SK-N-SH (cell line): ENCODE measurements at regions not wholly inside any gene's neighbourhood (a gene's known extent, or its start where the extent isn't known, plus 50 kb on each side); places are given as distances from the start of the nearest gene placed in this dataset.

Experiments used
- CTCF ChIA-PET: fragments of 300-600, 350-600 bp; formaldehyde crosslinking; extraction: SDS; loops from one replicate; lab custom pipeline; 2021; lab: Yijun Ruan, JAX
- POLR2A ChIA-PET: fragments of 350-600 bp; sonication (Branson Sonifier 250); formaldehyde crosslinking; extraction: SDS; loops from one replicate; lab custom pipeline; 2020; ENCODE audit warnings: antibody characterized with exemption, inconsistent platforms; lab: Yijun Ruan, JAX
- DNase-seq: peaks from one replicate; pipeline ENCODE4 v3.0.0; 2012
- H2AFZ ChIP-seq: fragments of 200-600 bp; sonication (generic); 2 replicates; pipeline ENCODE4 v1.8.1; 2016; ENCODE audit warnings: antibody characterized with exemption, mild to moderate bottlenecking, low read depth
- H3F3A ChIP-seq: fragments of 200-600 bp; sonication (generic); replicated peaks from 2 replicates; pipeline ENCODE3; 2016; ENCODE audit warnings: antibody characterized with exemption, mild to moderate bottlenecking; ENCODE audit not compliant: insufficient read depth
- H3K27ac ChIP-seq, 2 experiments: fragments of 200-500 bp in 1 of 2; fragments of 200-600 bp in 1 of 2; sonication (Bioruptor generic) in 1 of 2; sonication (generic), shearing (Covaris generic) in 1 of 2; 2 replicates each; pipeline versions ENCODE4 v1.5.1 to v1.6.1; 2014 to 2016; ENCODE audit warnings: low read depth in 2 of 2, inconsistent platforms in 1 of 2, low read length in 1 of 2, mild to moderate bottlenecking in 1 of 2, mixed read lengths in 1 of 2
- H3K27me3 ChIP-seq: fragments of 200-600 bp; sonication (generic), shearing (Covaris generic); 2 replicates; pipeline ENCODE4 v1.6.1; 2016; ENCODE audit warnings: mixed run types; ENCODE audit not compliant: insufficient read depth
- H3K36me3 ChIP-seq, 2 experiments: fragments of 200-500 bp in 1 of 2; fragments of 200-600 bp in 1 of 2; sonication (Bioruptor generic) in 1 of 2; sonication (generic) in 1 of 2; replicated peaks in 1 of 2; 2 replicates each; pipeline versions ENCODE3 to v1.5.1; 2014 to 2016; ENCODE audit warnings: low read length in 1 of 2, mild to moderate bottlenecking in 1 of 2; ENCODE audit not compliant: insufficient read depth in 2 of 2, control insufficient read depth in 1 of 2
- H3K4me1 ChIP-seq, 2 experiments: fragments of 200-500 bp in 1 of 2; fragments of 200-600 bp in 1 of 2; sonication (Bioruptor generic) in 1 of 2; sonication (generic), shearing (Covaris generic) in 1 of 2; 2 replicates each; pipeline versions ENCODE4 v1.5.1 to v1.6.1; 2014 to 2016; ENCODE audit warnings: low read depth in 1 of 2, low read length in 1 of 2, mixed run types in 1 of 2; ENCODE audit not compliant: insufficient read depth in 2 of 2, control insufficient read depth in 1 of 2
- H3K4me2 ChIP-seq: fragments of 200-600 bp; sonication (generic), shearing (Covaris generic); 2 replicates; pipeline ENCODE4 v1.6.1; 2017; ENCODE audit warnings: mixed run types
- H3K4me3 ChIP-seq, 2 experiments: fragments of 200-500 bp in 1 of 2; fragments of 200-600 bp in 1 of 2; sonication (Bioruptor generic) in 1 of 2; sonication (generic), shearing (Covaris generic) in 1 of 2; 2 replicates each; pipeline versions ENCODE4 v1.5.1 to v1.8.1; 2014 to 2016; ENCODE audit warnings: low read depth in 2 of 2, inconsistent platforms in 1 of 2, low read length in 1 of 2, mild to moderate bottlenecking in 1 of 2, mixed read lengths in 1 of 2, moderate library complexity in 1 of 2
- H3K79me2 ChIP-seq: fragments of 200-600 bp; sonication (generic); 2 replicates; pipeline ENCODE4 v1.8.1; 2017; ENCODE audit warnings: mild to moderate bottlenecking; ENCODE audit not compliant: insufficient read depth
- H3K9ac ChIP-seq: fragments of 200-600 bp; sonication (generic); 2 replicates; pipeline ENCODE4 v1.6.1; 2017; ENCODE audit warnings: mixed run types
- H3K9me2 ChIP-seq: fragments of 200-600 bp; sonication (generic); 2 replicates; pipeline ENCODE4 v1.6.1; 2017; ENCODE audit warnings: mixed run types
- H3K9me3 ChIP-seq: fragments of 200-600 bp; sonication (generic); 2 replicates; pipeline ENCODE4 v1.6.1; 2017; ENCODE audit warnings: mixed run types, mild to moderate bottlenecking, moderate library complexity
- H4K20me1 ChIP-seq: fragments of 200-600 bp; sonication (generic); 2 replicates; pipeline ENCODE4 v1.6.1; 2017; ENCODE audit warnings: mild to moderate bottlenecking, mixed run types; ENCODE audit not compliant: insufficient read depth
- CHD2 ChIP-seq: fragments of 150-350 bp; IDR thresholded peaks from 2 replicates; pipeline ENCODE4 v1.6.1; 2018; ENCODE audit warnings: low read length; ENCODE audit not compliant: partially characterized antibody
- EP300 ChIP-seq, 2 experiments: IDR thresholded peaks; 2 replicates each; pipeline versions ENCODE4 v1.4.0 to v1.6.1; 2012; ENCODE audit warnings: borderline replicate concordance in 1 of 2, low read depth in 1 of 2, low read length in 1 of 2
- EZH2phosphoT487 ChIP-seq: fragments of 200-600 bp; sonication (generic); IDR thresholded peaks from 2 replicates; pipeline ENCODE4 v1.6.1; 2017; ENCODE audit warnings: low read depth, mixed run types, mild to moderate bottlenecking, antibody characterized with exemption, moderate library complexity, borderline replicate concordance
- FOXM1 ChIP-seq: IDR thresholded peaks from 2 replicates; pipeline ENCODE4 v1.4.0; 2012; ENCODE audit warnings: low read depth, mild to moderate bottlenecking
- GABPA ChIP-seq: IDR thresholded peaks from 2 replicates; pipeline ENCODE4 v1.4.0; 2012; ENCODE audit warnings: low read depth, mild to moderate bottlenecking
- GATA2 ChIP-seq: sonication (generic); formaldehyde crosslinking; IDR thresholded peaks from 2 replicates; pipeline ENCODE4 v1.5.0; 2020; ENCODE audit warnings: mild to moderate bottlenecking, missing genetic modification reagents
- JUND ChIP-seq: IDR thresholded peaks from 2 replicates; pipeline ENCODE4 v1.4.0; 2012
- MXI1 ChIP-seq: IDR thresholded peaks from 2 replicates; pipeline ENCODE4 v1.6.1; 2012; ENCODE audit warnings: mild to moderate bottlenecking, low read depth, low read length, improper control_type of control experiment
- NFIC ChIP-seq: IDR thresholded peaks from 2 replicates; pipeline ENCODE4 v1.4.0; 2012; ENCODE audit warnings: borderline replicate concordance
- NRF1 ChIP-seq: IDR thresholded peaks from 2 replicates; pipeline ENCODE4 v1.6.1; 2012; ENCODE audit warnings: low read depth, mild to moderate bottlenecking, low read length
- POLR2AphosphoS5 ChIP-seq: IDR thresholded peaks from 2 replicates; pipeline ENCODE4 v1.6.1; 2012; ENCODE audit warnings: low read depth, low read length
- RAD21 ChIP-seq: IDR thresholded peaks from 2 replicates; pipeline ENCODE4 v1.6.1; 2012; ENCODE audit warnings: mild to moderate bottlenecking, low read length
- RFX5 ChIP-seq: IDR thresholded peaks from 2 replicates; pipeline ENCODE4 v1.6.1; 2012; ENCODE audit warnings: mild to moderate bottlenecking, improper control_type of control experiment, low read length
- TAF1 ChIP-seq: IDR thresholded peaks from 2 replicates; pipeline ENCODE4 v1.6.1; 2012; ENCODE audit warnings: low read depth, mild to moderate bottlenecking, low read length, moderate library complexity, borderline replicate concordance
- TCF12 ChIP-seq: IDR thresholded peaks from 2 replicates; pipeline ENCODE4 v1.4.0; 2012
- YY1 ChIP-seq: IDR thresholded peaks from 2 replicates; pipeline ENCODE4 v1.4.0; 2012; ENCODE audit warnings: low read depth, mild to moderate bottlenecking
- WGBS: methylation state at CpG from one replicate; pipeline ENCODE4 v1.1.6; 2017; ENCODE audit warnings: low lambda C conversion rate; 5-methylcytosine and 5-hydroxymethylcytosine counted together
- TF ChIP-seq, protein P1 (sequence below): IDR thresholded peaks from 2 replicates; pipeline ENCODE4 v1.4.0; 2012; ENCODE audit warnings: low read depth, borderline replicate concordance
- TF ChIP-seq, protein P2 (sequence below): fragments of 150-350 bp; IDR thresholded peaks from 2 replicates; pipeline ENCODE4 v1.6.1; 2017; ENCODE audit warnings: antibody characterized with exemption, low read length, low read depth, borderline replicate concordance
- TF ChIP-seq, protein P3 (sequence below): IDR thresholded peaks from 2 replicates; pipeline ENCODE4; 2012
- TF ChIP-seq, protein P4 (sequence below): IDR thresholded peaks from 2 replicates; pipeline ENCODE4 v1.4.0; 2012; ENCODE audit warnings: low read depth, borderline replicate concordance
- TF ChIP-seq, protein P5 (sequence below): IDR thresholded peaks from 2 replicates; pipeline ENCODE4 v1.4.0; 2012; ENCODE audit warnings: low read depth
- TF ChIP-seq, protein P6 (sequence below): fragments of 200-600 bp; sonication (generic); IDR thresholded peaks from 2 replicates; pipeline ENCODE4 v1.6.1; 2017; ENCODE audit warnings: antibody characterized with exemption, mild to moderate bottlenecking, moderate library complexity

DNA sequence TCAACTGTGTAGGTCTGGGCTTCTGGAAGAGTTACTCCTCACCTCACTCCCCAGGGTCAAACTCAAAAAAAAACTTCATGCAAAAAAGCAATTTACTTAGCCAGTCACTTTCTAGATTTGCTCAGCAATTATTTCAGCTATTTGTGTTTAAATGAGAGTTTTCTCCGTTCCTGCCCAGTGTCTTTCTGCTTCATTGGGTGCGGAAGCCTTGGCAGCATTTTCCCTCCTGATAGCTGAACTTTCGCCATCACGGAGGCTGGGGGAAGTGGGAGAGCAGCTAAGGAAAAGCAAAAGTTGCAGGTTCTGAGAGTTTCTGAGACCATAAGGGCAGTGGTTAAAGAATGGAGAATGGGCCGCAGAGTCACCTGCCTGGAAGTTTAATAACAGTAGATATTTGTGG, 287.1 kb upstream of the DYNLRB2 start:
- no peak for DNase-seq
- Histone ChIP-seq H3K9me3 (no peaks in the 10 kb centered on the region), H4K20me1 (no peaks in the 10 kb centered on the region), H3K79me2 (no peaks in the 10 kb centered on the region), H3K4me3 (no peak overlapping the region), H3F3A (no peaks in the 10 kb centered on the region), H3K9ac (no peak overlapping the region), H3K27me3 (no peaks in the 10 kb centered on the region), H3K27ac (no peak overlapping the region), H3K4me1 (no peaks in the 10 kb centered on the region), H3K36me3 (no peaks in the 10 kb centered on the region), H2AFZ (no peak overlapping the region), H3K9me2 (no peaks in the 10 kb centered on the region), H3K4me2 (no peak overlapping the region)
- ChIA-PET POLR2A (no interaction called here), CTCF (interaction anchor here (0.9 kb wide), 1 partner anchor 15 kb away, joined by 3 read pairs; no protein-coding TSS in a partner anchor)
- WGBS = 55% methylated on average over 5 of the region's 5 CpGs
- TF ChIP-seq MXI1 (no peak), RAD21 (no peak), RFX5 (no peak), GABPA (no peak), YY1 (no peak), POLR2AphosphoS5 (no peak), FOXM1 (no peak), NRF1 (no peak), TAF1 (no peak), GATA2 (CRISPR knock-in tag) (no peak), JUND (no peak)
- TF ChIP-seq, protein P1, sequence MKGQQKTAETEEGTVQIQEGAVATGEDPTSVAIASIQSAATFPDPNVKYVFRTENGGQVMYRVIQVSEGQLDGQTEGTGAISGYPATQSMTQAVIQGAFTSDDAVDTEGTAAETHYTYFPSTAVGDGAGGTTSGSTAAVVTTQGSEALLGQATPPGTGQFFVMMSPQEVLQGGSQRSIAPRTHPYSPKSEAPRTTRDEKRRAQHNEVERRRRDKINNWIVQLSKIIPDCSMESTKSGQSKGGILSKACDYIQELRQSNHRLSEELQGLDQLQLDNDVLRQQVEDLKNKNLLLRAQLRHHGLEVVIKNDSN = no peak
- TF ChIP-seq, protein P2, sequence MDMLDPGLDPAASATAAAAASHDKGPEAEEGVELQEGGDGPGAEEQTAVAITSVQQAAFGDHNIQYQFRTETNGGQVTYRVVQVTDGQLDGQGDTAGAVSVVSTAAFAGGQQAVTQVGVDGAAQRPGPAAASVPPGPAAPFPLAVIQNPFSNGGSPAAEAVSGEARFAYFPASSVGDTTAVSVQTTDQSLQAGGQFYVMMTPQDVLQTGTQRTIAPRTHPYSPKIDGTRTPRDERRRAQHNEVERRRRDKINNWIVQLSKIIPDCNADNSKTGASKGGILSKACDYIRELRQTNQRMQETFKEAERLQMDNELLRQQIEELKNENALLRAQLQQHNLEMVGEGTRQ = no peak
- TF ChIP-seq, protein P3, sequence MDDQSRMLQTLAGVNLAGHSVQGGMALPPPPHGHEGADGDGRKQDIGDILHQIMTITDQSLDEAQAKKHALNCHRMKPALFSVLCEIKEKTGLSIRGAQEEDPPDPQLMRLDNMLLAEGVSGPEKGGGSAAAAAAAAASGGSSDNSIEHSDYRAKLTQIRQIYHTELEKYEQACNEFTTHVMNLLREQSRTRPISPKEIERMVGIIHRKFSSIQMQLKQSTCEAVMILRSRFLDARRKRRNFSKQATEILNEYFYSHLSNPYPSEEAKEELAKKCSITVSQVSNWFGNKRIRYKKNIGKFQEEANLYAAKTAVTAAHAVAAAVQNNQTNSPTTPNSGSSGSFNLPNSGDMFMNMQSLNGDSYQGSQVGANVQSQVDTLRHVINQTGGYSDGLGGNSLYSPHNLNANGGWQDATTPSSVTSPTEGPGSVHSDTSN = no peak
- TF ChIP-seq, protein P4, sequence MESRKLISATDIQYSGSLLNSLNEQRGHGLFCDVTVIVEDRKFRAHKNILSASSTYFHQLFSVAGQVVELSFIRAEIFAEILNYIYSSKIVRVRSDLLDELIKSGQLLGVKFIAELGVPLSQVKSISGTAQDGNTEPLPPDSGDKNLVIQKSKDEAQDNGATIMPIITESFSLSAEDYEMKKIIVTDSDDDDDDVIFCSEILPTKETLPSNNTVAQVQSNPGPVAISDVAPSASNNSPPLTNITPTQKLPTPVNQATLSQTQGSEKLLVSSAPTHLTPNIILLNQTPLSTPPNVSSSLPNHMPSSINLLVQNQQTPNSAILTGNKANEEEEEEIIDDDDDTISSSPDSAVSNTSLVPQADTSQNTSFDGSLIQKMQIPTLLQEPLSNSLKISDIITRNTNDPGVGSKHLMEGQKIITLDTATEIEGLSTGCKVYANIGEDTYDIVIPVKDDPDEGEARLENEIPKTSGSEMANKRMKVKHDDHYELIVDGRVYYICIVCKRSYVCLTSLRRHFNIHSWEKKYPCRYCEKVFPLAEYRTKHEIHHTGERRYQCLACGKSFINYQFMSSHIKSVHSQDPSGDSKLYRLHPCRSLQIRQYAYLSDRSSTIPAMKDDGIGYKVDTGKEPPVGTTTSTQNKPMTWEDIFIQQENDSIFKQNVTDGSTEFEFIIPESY = no peak

DNA sequence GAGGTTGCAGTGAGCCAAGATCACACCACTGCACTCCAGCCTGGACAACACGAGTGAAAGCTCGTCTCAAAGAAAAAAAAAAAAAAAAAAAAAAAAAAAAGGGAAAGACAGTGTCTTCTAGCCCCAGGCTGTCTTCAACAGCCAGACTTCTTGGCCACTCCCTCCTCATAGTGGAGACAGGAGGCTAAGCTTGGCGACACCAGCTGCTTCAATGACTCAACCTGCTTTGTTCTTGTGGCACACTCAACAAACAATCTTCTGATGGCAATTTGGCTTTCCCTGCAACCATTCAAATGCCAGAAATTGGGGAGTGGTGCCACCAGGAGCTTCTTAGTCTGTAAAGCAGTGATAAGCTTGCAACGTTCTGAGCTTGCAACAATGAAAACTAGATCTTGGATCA, 290.4 kb upstream of the DYNLRB2 start:
- Histone ChIP-seq H3K9ac (no peak overlapping the region), H3K27me3 (no peaks in the 10 kb centered on the region), H3F3A (no peaks in the 10 kb centered on the region), H3K9me2 (no peaks in the 10 kb centered on the region), H3K79me2 (no peaks in the 10 kb centered on the region), H2AFZ (no peak overlapping the region), H3K4me3 (no peak overlapping the region), H4K20me1 (no peaks in the 10 kb centered on the region), H3K9me3 (no peaks in the 10 kb centered on the region; the same call in 1 of the 2 replicates), H3K36me3 (no peaks in the 10 kb centered on the region), H3K4me1 (no peaks in the 10 kb centered on the region), H3K27ac (no peak overlapping the region), H3K4me2 (no peak overlapping the region)
- POLR2A ChIA-PET = no interaction called here
- no peak for DNase-seq
- CTCF ChIA-PET = no interaction called here
- 43% methylated on average over 4 of the region's 4 CpGs for WGBS
- no peak for TF ChIP-seq FOXM1
- no peak for TF ChIP-seq NRF1
- TF ChIP-seq CHD2 = no peak
- TF ChIP-seq GABPA = no peak
- TF ChIP-seq EZH2phosphoT487 = no peak
- TF ChIP-seq, protein P5, sequence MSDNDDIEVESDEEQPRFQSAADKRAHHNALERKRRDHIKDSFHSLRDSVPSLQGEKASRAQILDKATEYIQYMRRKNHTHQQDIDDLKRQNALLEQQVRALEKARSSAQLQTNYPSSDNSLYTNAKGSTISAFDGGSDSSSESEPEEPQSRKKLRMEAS = no peak
- TF ChIP-seq NFIC = no peak
- TF ChIP-seq, protein P6, sequence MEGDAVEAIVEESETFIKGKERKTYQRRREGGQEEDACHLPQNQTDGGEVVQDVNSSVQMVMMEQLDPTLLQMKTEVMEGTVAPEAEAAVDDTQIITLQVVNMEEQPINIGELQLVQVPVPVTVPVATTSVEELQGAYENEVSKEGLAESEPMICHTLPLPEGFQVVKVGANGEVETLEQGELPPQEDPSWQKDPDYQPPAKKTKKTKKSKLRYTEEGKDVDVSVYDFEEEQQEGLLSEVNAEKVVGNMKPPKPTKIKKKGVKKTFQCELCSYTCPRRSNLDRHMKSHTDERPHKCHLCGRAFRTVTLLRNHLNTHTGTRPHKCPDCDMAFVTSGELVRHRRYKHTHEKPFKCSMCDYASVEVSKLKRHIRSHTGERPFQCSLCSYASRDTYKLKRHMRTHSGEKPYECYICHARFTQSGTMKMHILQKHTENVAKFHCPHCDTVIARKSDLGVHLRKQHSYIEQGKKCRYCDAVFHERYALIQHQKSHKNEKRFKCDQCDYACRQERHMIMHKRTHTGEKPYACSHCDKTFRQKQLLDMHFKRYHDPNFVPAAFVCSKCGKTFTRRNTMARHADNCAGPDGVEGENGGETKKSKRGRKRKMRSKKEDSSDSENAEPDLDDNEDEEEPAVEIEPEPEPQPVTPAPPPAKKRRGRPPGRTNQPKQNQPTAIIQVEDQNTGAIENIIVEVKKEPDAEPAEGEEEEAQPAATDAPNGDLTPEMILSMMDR = no peak
- TF ChIP-seq GATA2 (CRISPR knock-in tag) = no peak
- no peak for TF ChIP-seq POLR2AphosphoS5
- no peak for TF ChIP-seq EP300 (IDR thresholded peaks at IDR 0.05; ENCODE audit: borderline replicate concordance in 1 of 2, low read depth in 1 of 2, low read length in 1 of 2)
- no peak for TF ChIP-seq TCF12
- TF ChIP-seq, protein P2 = no peak
